Panc1 (cell line): ENCODE measurements at regions not wholly inside any gene's neighbourhood (a gene's known extent, or its start where the extent isn't known, plus 50 kb on each side); places are given as distances from the start of the nearest gene placed in this dataset.

ENCODE experiments used
- ATAC-seq: fragments of 200-7000 bp; cut with Tn5 transposase; 2 replicates; pipeline ENCODE4 v1.9.1; 2020; ENCODE audit warnings: mild to moderate bottlenecking, moderate library complexity
- BruUV-seq: library from RNA; stranded (reverse); fragments of 400-500 nt; replicated peaks from 2 replicates; lab custom pipeline; 2021; lab: Mats Ljungman, UMichigan
- CTCF ChIA-PET: fragments of 300-600 bp; sonication (Branson Sonifier 250); formaldehyde crosslinking; loops from one replicate; lab custom pipeline; 2022; ENCODE audit warnings: antibody characterized with exemption; lab: Charles Lee
- POLR2A ChIA-PET: fragments of 300-600 bp; sonication (Branson Sonifier 250); formaldehyde crosslinking; loops from one replicate; lab custom pipeline; 2022; ENCODE audit warnings: antibody characterized with exemption; lab: Charles Lee
- DNase-seq: peaks from one replicate; pipeline ENCODE4 v3.0.0-alpha.2; 2010; ENCODE audit warnings: low read depth, low spot score
- H3K27ac ChIP-seq: 2 replicates; pipeline ENCODE4 v1.5.1; 2011; ENCODE audit warnings: mild to moderate bottlenecking, low read length, inconsistent platforms
- H3K27me3 ChIP-seq: fragments of 200-500 bp; sonication (Bioruptor generic); 2 replicates; pipeline ENCODE4 v1.6.0; 2014; ENCODE audit warnings: low read length, inconsistent platforms; ENCODE audit not compliant: control insufficient read depth, insufficient read depth
- H3K36me3 ChIP-seq: fragments of 200-500 bp; sonication (Bioruptor generic); 2 replicates; pipeline ENCODE4 v1.5.1; 2014; ENCODE audit warnings: inconsistent platforms, mild to moderate bottlenecking, low read length, moderate library complexity; ENCODE audit not compliant: control insufficient read depth, insufficient read depth
- H3K4me1 ChIP-seq: 2 replicates; pipeline ENCODE4 v1.5.1; 2011; ENCODE audit warnings: inconsistent platforms, mild to moderate bottlenecking, low read length, moderate library complexity; ENCODE audit not compliant: control insufficient read depth, insufficient read depth
- H3K4me3 ChIP-seq, 2 experiments: 2 replicates each; pipeline ENCODE4 v1.5.1; 2011 to 2012; ENCODE audit warnings: low read depth in 2 of 2, low read length in 2 of 2, mild to moderate bottlenecking in 2 of 2, inconsistent platforms in 1 of 2, moderate library complexity in 1 of 2
- H3K9me3 ChIP-seq: fragments of 200-500 bp; sonication (Bioruptor generic); 2 replicates; pipeline ENCODE4 v1.5.1; 2014; ENCODE audit warnings: low read depth, mild to moderate bottlenecking, inconsistent platforms, low read length, moderate library complexity; ENCODE audit not compliant: control insufficient read depth, insufficient read depth
- CTCF ChIP-seq: fragments of 450-650 bp; IDR thresholded peaks from 2 replicates; pipeline ENCODE4 v1.5.1; 2017; ENCODE audit warnings: mild to moderate bottlenecking
- POLR2AphosphoS5 ChIP-seq: IDR thresholded peaks from 2 replicates; pipeline ENCODE4 v1.6.1; 2012; ENCODE audit warnings: mild to moderate bottlenecking, low read depth, low read length, moderate library complexity
- REST ChIP-seq, 2 experiments: IDR thresholded peaks; 2 replicates each; pipeline ENCODE4 v1.6.1; 2011 to 2012; ENCODE audit warnings: low read depth in 2 of 2, control low read depth in 1 of 2, low read length in 1 of 2, mild to moderate bottlenecking in 1 of 2, moderate library complexity in 1 of 2; ENCODE audit not compliant: insufficient read depth in 1 of 2
- SIN3A ChIP-seq: IDR thresholded peaks from 2 replicates; pipeline ENCODE4 v1.6.1; 2012; ENCODE audit warnings: low read depth, mild to moderate bottlenecking, low read length, moderate library complexity, borderline replicate concordance; ENCODE audit not compliant: insufficient read depth
- TCF7L2 ChIP-seq: IDR thresholded peaks from 2 replicates; pipeline ENCODE4 v1.6.1; 2011; ENCODE audit warnings: mild to moderate bottlenecking, low read depth, low read length, inconsistent platforms
- in situ Hi-C: cut with HindIII; loops from 2 replicates; pipeline ENCODE4 v1.10.0; 2016; ENCODE audit warnings: low sequenced_read_pairs, low pct_unique_long_range_greater_than_20kb
- intact Hi-C: fragments of 100-400 bp; cut with micrococcal nuclease; formaldehyde crosslinking; loops from one replicate; pipeline ENCODE4 v1.10.0; 2022; ENCODE audit not compliant: unreplicated experiment

GRCh38 chr12:107955966-107956643 is 173.0 kb upstream of the WSCD2 start:
- TF ChIP-seq SIN3A, result no peak
- peak; percentile 68 to 78 for TF ChIP-seq REST (IDR thresholded peaks at IDR 0.05; ENCODE audit: insufficient read depth in 1 of 2, low read depth in 2 of 2, low read length in 1 of 2)
- intact Hi-C loops, result no loop called here

GRCh38 chr12:107957459-107957858 is 171.6 kb upstream of the WSCD2 start:
- H3K27me3 ChIP-seq, result peaks cover 2% of the 10 kb centered on the region; the same call in 1 of the 2 replicates
- intact Hi-C loops (no loop called here), in situ Hi-C loops (no loop called here)
- no peaks in the 10 kb centered on the region for H3K4me1 ChIP-seq
- TF ChIP-seq SIN3A (no peak), TCF7L2 (no peak), POLR2AphosphoS5 (no peak), CTCF (no peak), REST (IDR thresholded peaks at IDR 0.05; ENCODE audit: insufficient read depth in 1 of 2, low read depth in 2 of 2, low read length in 1 of 2) (no peak)
- no peak overlapping the region for H3K4me3 ChIP-seq
- H3K36me3 ChIP-seq, result no peaks in the 10 kb centered on the region
- ChIA-PET POLR2A (no interaction called here), CTCF (no interaction called here)
- BruUV-seq, result no TSS peak
- no peak for ATAC-seq
- no peak overlapping the region for H3K27ac ChIP-seq
- DNase-seq, result no peak
- no peaks in the 10 kb centered on the region for H3K9me3 ChIP-seq

More at GRCh38 chr12:107955966-107956643, 173.0 kb upstream of the WSCD2 start:
- Histone ChIP-seq H3K9me3 (no peaks in the 10 kb centered on the region), H3K27ac (no peak overlapping the region), H3K4me3 (no peak overlapping the region), H3K4me1 (no peaks in the 10 kb centered on the region), H3K36me3 (no peaks in the 10 kb centered on the region), H3K27me3 (peaks cover 2% of the 10 kb centered on the region; the same call in 1 of the 2 replicates)
- in situ Hi-C loops, result no loop called here
- no TSS peak for BruUV-seq
- ATAC-seq (no peak), DNase-seq (no peak)
- ChIA-PET POLR2A (no interaction called here), CTCF (no interaction called here)
